HepG2 (cell line): ENCODE measurements at regions not wholly inside any gene's neighbourhood (a gene's known extent, or its start where the extent isn't known, plus 50 kb on each side); places are given as distances from the start of the nearest gene placed in this dataset.

Experiments used
- ATAC-seq: fragments of 200-7000 bp; cut with Tn5 transposase; 3 replicates; pipeline ENCODE4 v1.9.1; 2020; ENCODE audit warnings: mild to moderate bottlenecking, moderate library complexity
- BruUV-seq: library from RNA; stranded (reverse); fragments of 400-500 nt; replicated peaks from 2 replicates; lab custom pipeline; 2021; lab: Mats Ljungman, UMichigan
- CTCF ChIA-PET: fragments of 300-600 bp; formaldehyde crosslinking; extraction: SDS; loops from one replicate; lab custom pipeline; 2021; ENCODE audit warnings: low total read pairs, inconsistent platforms, low intra/inter-chr PET ratio; lab: Yijun Ruan, JAX
- POLR2A ChIA-PET: fragments of 350-600 bp; sonication (Branson Sonifier 250); formaldehyde crosslinking; loops from one replicate; lab custom pipeline; 2020; ENCODE audit warnings: antibody characterized with exemption, inconsistent platforms; lab: Yijun Ruan, JAX
- DNase-seq: peaks from one replicate; pipeline ENCODE4 v3.0.0-alpha.2; 2015; ENCODE audit warnings: low spot score
- FAIRE-seq: peaks from 3 replicates; lab custom pipeline; 2011; peaks lifted over from hg19 to GRCh38; lab: Jason Lieb, UNC
- H2AFZ ChIP-seq: one replicate; pipeline ENCODE4 v1.6.1; 2011; ENCODE audit warnings: low read length, inconsistent platforms
- H3K27ac ChIP-seq: fragments of 300-600 bp; 3 replicates; pipeline ENCODE4 v1.8.0; 2011; ENCODE audit warnings: mixed run types, mild to moderate bottlenecking, mixed read lengths, low read length, inconsistent platforms; ENCODE audit not compliant: insufficient read depth; ENCODE audit errors: extremely low read length
- H3K27me3 ChIP-seq, 2 experiments: fragments of 200-600 bp in 1 of 2; 2 replicates in 1 of 2; 3 replicates in 1 of 2; pipeline versions ENCODE4 v1.6.0 to v1.8.0; 2011; ENCODE audit warnings: low read length in 2 of 2, mild to moderate bottlenecking in 2 of 2, moderate library complexity in 2 of 2, inconsistent platforms in 1 of 2; ENCODE audit not compliant: insufficient read depth in 2 of 2, control insufficient read depth in 1 of 2
- H3K36me3 ChIP-seq, 2 experiments: fragments of 200-600 bp in 1 of 2; replicated peaks in 1 of 2; 2 replicates in 1 of 2; 3 replicates in 1 of 2; pipeline versions ENCODE4 v1.5.1 to v1.8.0; 2011; ENCODE audit warnings: low read length in 2 of 2, inconsistent platforms in 1 of 2; ENCODE audit not compliant: insufficient read depth in 2 of 2, control insufficient read depth in 1 of 2
- H3K4me1 ChIP-seq: 2 replicates; pipeline ENCODE4 v1.5.1; 2012; ENCODE audit warnings: low read length, inconsistent platforms; ENCODE audit not compliant: insufficient read depth
- H3K4me2 ChIP-seq: 2 replicates; pipeline ENCODE4 v1.6.0; 2011; ENCODE audit warnings: low read depth, low read length, inconsistent platforms
- H3K4me3 ChIP-seq, 3 experiments: fragments of 200-600 bp in 1 of 3; sonication (generic), shearing (Covaris generic) in 1 of 3; replicated peaks in 1 of 3; 2 replicates each; pipeline ENCODE4 v1.5.1; 2011 to 2016; ENCODE audit warnings: low read length in 3 of 3, inconsistent platforms in 2 of 3, low read depth in 2 of 3, mild to moderate bottlenecking in 2 of 3, control low read depth in 1 of 3, mixed read lengths in 1 of 3; ENCODE audit not compliant: insufficient read depth in 1 of 3
- H3K79me2 ChIP-seq: one replicate; pipeline ENCODE4 v1.6.1; 2011; ENCODE audit warnings: low read length, inconsistent platforms; ENCODE audit not compliant: insufficient read depth
- H3K9ac ChIP-seq: 2 replicates; pipeline ENCODE4 v1.6.0; 2011; ENCODE audit warnings: mild to moderate bottlenecking, low read depth, low read length, inconsistent platforms; ENCODE audit not compliant: insufficient read depth
- H3K9me3 ChIP-seq: 2 replicates; pipeline ENCODE4 v1.5.1; 2012; ENCODE audit warnings: mild to moderate bottlenecking, low read length
- H4K20me1 ChIP-seq: 2 replicates; pipeline ENCODE4 v1.6.0; 2011; ENCODE audit warnings: inconsistent platforms, mild to moderate bottlenecking, low read length, moderate library complexity; ENCODE audit not compliant: insufficient read depth
- HMG20A ChIP-seq: IDR thresholded peaks from 2 replicates; pipeline ENCODE4 v1.6.1; 2016; ENCODE audit warnings: borderline replicate concordance
- KLF11 ChIP-seq: IDR thresholded peaks from 2 replicates; pipeline ENCODE4 v1.6.1; 2016; ENCODE audit warnings: missing compliant biosample characterization
- MLLT10 ChIP-seq: sonication (generic); formaldehyde crosslinking; IDR thresholded peaks from 2 replicates; pipeline ENCODE4 v1.4.0; 2020; ENCODE audit warnings: missing genetic modification reagents
- MTF1 ChIP-seq: sonication (generic); formaldehyde crosslinking; IDR thresholded peaks from 2 replicates; pipeline ENCODE4 v1.5.0; 2020; ENCODE audit warnings: missing genetic modification reagents
- NR2F6 ChIP-seq, 2 experiments: IDR thresholded peaks; 2 replicates each; pipeline ENCODE4 v1.6.1; 2016; ENCODE audit warnings: antibody characterized with exemption in 1 of 2, mild to moderate bottlenecking in 1 of 2
- RARA ChIP-seq: IDR thresholded peaks from 2 replicates; pipeline ENCODE4 v1.6.1; 2016; ENCODE audit warnings: missing genetic modification reagents, missing compliant biosample characterization
- TBX2 ChIP-seq: sonication (generic); formaldehyde crosslinking; IDR thresholded peaks from 2 replicates; pipeline ENCODE4 v1.5.0; 2020; ENCODE audit warnings: missing genetic modification reagents, mild to moderate bottlenecking, borderline replicate concordance
- ZNF121 ChIP-seq: sonication (generic); formaldehyde crosslinking; IDR thresholded peaks from 2 replicates; pipeline ENCODE4 v1.5.0; 2020; ENCODE audit warnings: mild to moderate bottlenecking, missing genetic modification reagents
- ZNF335 ChIP-seq: sonication (generic); formaldehyde crosslinking; IDR thresholded peaks from 2 replicates; pipeline ENCODE4 v1.4.0; 2020; ENCODE audit warnings: missing genetic modification reagents
- ZNF781 ChIP-seq: sonication (generic); formaldehyde crosslinking; IDR thresholded peaks from 2 replicates; pipeline ENCODE4 v1.5.1; 2020; ENCODE audit warnings: borderline replicate concordance, mild to moderate bottlenecking, missing genetic modification reagents; ENCODE audit errors: not compliant biosample characterization
- WGBS: methylation state at CpG from one replicate; pipeline ENCODE4 v1.1.6; 2017; ENCODE audit warnings: low lambda C conversion rate; 5-methylcytosine and 5-hydroxymethylcytosine counted together
- in situ Hi-C: cut with HindIII; loops from 2 replicates; pipeline ENCODE4 v1.10.0; 2017; ENCODE audit warnings: low pct_unique_long_range_greater_than_20kb; ENCODE audit not compliant: extremely low pct_ligation_motif_present
- intact Hi-C: fragments of 100-400 bp; cut with micrococcal nuclease; formaldehyde crosslinking; loops from one replicate; pipeline ENCODE4 v1.10.0; 2022; ENCODE audit not compliant: unreplicated experiment

- no peak for DNase-seq
- 44% methylated on average over 6 of the region's 6 CpGs for WGBS
- H3K36me3 ChIP-seq: no peaks in the 10 kb centered on the region
- no TSS peak for BruUV-seq
- POLR2A ChIA-PET: no interaction called here
- no peak overlapping the region for H3K27ac ChIP-seq
- no peak overlapping the region for H3K4me2 ChIP-seq
- H3K9me3 ChIP-seq: peaks cover 90% of the 10 kb centered on the region
- ATAC-seq: no peak
- no peaks in the 10 kb centered on the region for H3K79me2 ChIP-seq
- H3K4me1 ChIP-seq: no peaks in the 10 kb centered on the region
- intact Hi-C loops: no loop called here
- in situ Hi-C loops: no loop called here
- CTCF ChIA-PET: no interaction called here
- no peak for FAIRE-seq
- H4K20me1 ChIP-seq: no peaks in the 10 kb centered on the region
- no peak overlapping the region for H3K9ac ChIP-seq
- TF ChIP-seq NR2F6 (IDR thresholded peaks at IDR 0.05) (no peak), NR2F6 (CRISPR knock-in tag; IDR thresholded peaks at IDR 0.05) (no peak)
- no peak overlapping the region for H3K4me3 ChIP-seq
- no peak overlapping the region for H2AFZ ChIP-seq
- H3K27me3 ChIP-seq: no peaks in the 10 kb centered on the region
Measured at GRCh38 chr19:28422791-28423650, 789.9 kb downstream of the UQCRFS1 start.

GRCh38 chr19:28422046-28422445, 790.9 kb downstream of the UQCRFS1 start:
- POLR2A ChIA-PET: no interaction called here
- Histone ChIP-seq H3K4me2 (no peak overlapping the region), H2AFZ (no peak overlapping the region), H3K36me3 (no peaks in the 10 kb centered on the region), H3K27ac (no peak overlapping the region), H3K27me3 (no peaks in the 10 kb centered on the region), H3K4me1 (no peaks in the 10 kb centered on the region), H3K9ac (no peak overlapping the region), H3K79me2 (no peaks in the 10 kb centered on the region), H4K20me1 (no peaks in the 10 kb centered on the region), H3K4me3 (no peak overlapping the region), H3K9me3 (peaks cover 90% of the 10 kb centered on the region)
- no peak for DNase-seq
- in situ Hi-C loops (no loop called here), intact Hi-C loops (no loop called here)
- no peak for TF ChIP-seq KLF11 (CRISPR knock-in tag)
- TF ChIP-seq MTF1 (CRISPR knock-in tag): no peak
- no peak for TF ChIP-seq RARA (CRISPR knock-in tag)
- TF ChIP-seq ZNF121 (CRISPR knock-in tag): no peak
- no peak for TF ChIP-seq HMG20A (CRISPR knock-in tag)
- no peak for TF ChIP-seq MLLT10 (CRISPR knock-in tag)
- TF ChIP-seq TBX2 (CRISPR knock-in tag): no peak
- no peak for TF ChIP-seq ZNF781 (CRISPR knock-in tag)
- no peak for TF ChIP-seq ZNF335 (CRISPR knock-in tag)
- no TSS peak for BruUV-seq
- WGBS: 63% methylated on average over 7 of the region's 7 CpGs
- CTCF ChIA-PET: no interaction called here
- no peak for FAIRE-seq
- ATAC-seq: no peak
